Skeletal muscle cell (primary cell): ENCODE measurements at regions not wholly inside any gene's neighbourhood (a gene's known extent, or its start where the extent isn't known, plus 50 kb on each side); places are given as distances from the start of the nearest gene placed in this dataset.
"Not testable (repeated sequence)": the region's sequence is repeated elsewhere in the genome, so short reads cannot be mapped to it uniquely, and the experiment has no call there.

Experiments
- DNase-seq: peaks from one replicate; pipeline ENCODE4 v3.0.0-alpha.2; 2010; ENCODE audit warnings: low read depth
- H3K4me3 ChIP-seq: 2 replicates; pipeline ENCODE4 v1.5.1; 2011; ENCODE audit warnings: low read depth, mild to moderate bottlenecking, control low read depth, low read length, moderate library complexity

- DNase-seq = no peak
- H3K4me3 ChIP-seq = no peak overlapping the region
Measured at GRCh38 chr4:38324861-38325628, 339.0 kb upstream of the KLF3 start.

GRCh38 chr4:38325629-38325913 lies 338.4 kb upstream of the KLF3 start:
- DNase-seq = no peak
- no peak overlapping the region for H3K4me3 ChIP-seq

- no peak for DNase-seq
- no peak overlapping the region for H3K4me3 ChIP-seq
Measured at GRCh38 chr4:38326499-38326898, 337.5 kb upstream of the KLF3 start.

- DNase-seq = no peak
- no peak overlapping the region for H3K4me3 ChIP-seq
Measured at GRCh38 chr4:38327174-38327573, 336.8 kb upstream of the KLF3 start.

- DNase-seq = no peak
- H3K4me3 ChIP-seq = no peak overlapping the region
Measured at GRCh38 chr4:38328989-38329729, 334.8 kb upstream of the KLF3 start.

GRCh38 chr4:38330321-38330720 lies 333.7 kb upstream of the KLF3 start:
- DNase-seq = no peak
- H3K4me3 ChIP-seq = no peak overlapping the region

- no peak overlapping the region for H3K4me3 ChIP-seq
- no peak for DNase-seq
Measured at GRCh38 chr4:38330936-38331335, 333.1 kb upstream of the KLF3 start.

- no peak overlapping the region for H3K4me3 ChIP-seq
- DNase-seq = no peak
Measured at GRCh38 chr4:38332699-38333098, 331.3 kb upstream of the KLF3 start.

- no peak for DNase-seq
Measured at GRCh38 chr4:38333219-38333618, 330.8 kb upstream of the KLF3 start.

GRCh38 chr4:38334791-38335190 lies 329.2 kb upstream of the KLF3 start:
- no peak for DNase-seq

More at GRCh38 chr4:38333219-38333618, 330.8 kb upstream of the KLF3 start:
- no peak overlapping the region for H3K4me3 ChIP-seq

GRCh38 chr4:38338939-38339338 lies 325.1 kb upstream of the KLF3 start:
- H3K4me3 ChIP-seq, DNase-seq: not testable (repeated sequence)

More at GRCh38 chr4:38334791-38335190, 329.2 kb upstream of the KLF3 start:
- no peak overlapping the region for H3K4me3 ChIP-seq

- no peak overlapping the region for H3K4me3 ChIP-seq
- DNase-seq = no peak
Measured at GRCh38 chr4:38343608-38344007, 320.4 kb upstream of the KLF3 start.

- H3K4me3 ChIP-seq = no peak overlapping the region
- DNase-seq = no peak
Measured at GRCh38 chr4:38344929-38345328, 319.1 kb upstream of the KLF3 start.

GRCh38 chr4:38347251-38347650 lies 316.7 kb upstream of the KLF3 start:
- no peak for DNase-seq
- H3K4me3 ChIP-seq = no peak overlapping the region

GRCh38 chr4:38354421-38354820 lies 309.6 kb upstream of the KLF3 start:
- no peak for DNase-seq

GRCh38 chr4:38354872-38355271 lies 309.1 kb upstream of the KLF3 start:
- no peak for DNase-seq
- H3K4me3 ChIP-seq = no peak overlapping the region

More at GRCh38 chr4:38354421-38354820, 309.6 kb upstream of the KLF3 start:
- H3K4me3 ChIP-seq = no peak overlapping the region

- no peak overlapping the region for H3K4me3 ChIP-seq
Measured at GRCh38 chr4:38356686-38357085, 307.3 kb upstream of the KLF3 start.

GRCh38 chr4:38357546-38357945 lies 306.5 kb upstream of the KLF3 start:
- H3K4me3 ChIP-seq = no peak overlapping the region
- no peak for DNase-seq

More at GRCh38 chr4:38356686-38357085, 307.3 kb upstream of the KLF3 start:
- no peak for DNase-seq

GRCh38 chr4:38359113-38359512 lies 304.9 kb upstream of the KLF3 start:
- no peak for DNase-seq
- no peak overlapping the region for H3K4me3 ChIP-seq

- no peak overlapping the region for H3K4me3 ChIP-seq
- no peak for DNase-seq
Measured at GRCh38 chr4:38360201-38360600, 303.8 kb upstream of the KLF3 start.

GRCh38 chr4:38364383-38364963 lies 299.5 kb upstream of the KLF3 start:
- no peak for DNase-seq
- H3K4me3 ChIP-seq = no peak overlapping the region
